Spleen (tissue), 11 donors: ENCODE measurements at regions not wholly inside any gene's neighbourhood (a gene's known extent, or its start where the extent isn't known, plus 50 kb on each side); places are given as distances from the start of the nearest gene placed in this dataset.

Source experiments
- DNase-seq: peaks from one replicate; pipeline ENCODE4 v3.0.0-alpha.2; 2020
- H3K27ac ChIP-seq, 8 donors: fragments of 200-600 bp; sonication (generic) in 7 of 8; 1 replicate in 4 of 8; 2 replicates in 4 of 8; pipeline versions ENCODE4 v1.5.0 to v1.8.0; 2016 to 2021; ENCODE audit warnings: inconsistent platforms in 4 of 8, mild to moderate bottlenecking in 4 of 8, moderate library complexity in 1 of 8
- H3K27me3 ChIP-seq, 7 donors: fragments of 200-600 bp; sonication (generic) in 6 of 7; replicated peaks in 1 of 7; 1 replicate in 4 of 7; 2 replicates in 3 of 7; pipeline versions ENCODE4 v1.5.0 to v1.8.0; 2016 to 2021; ENCODE audit warnings: inconsistent platforms in 3 of 7, mild to moderate bottlenecking in 1 of 7
- H3K36me3 ChIP-seq, 6 donors: fragments of 200-600 bp; sonication (generic) in 5 of 6; 1 replicate in 4 of 6; 2 replicates in 2 of 6; pipeline versions ENCODE4 v1.5.0 to v1.8.0; 2016 to 2021; ENCODE audit warnings: inconsistent platforms in 2 of 6
- H3K4me1 ChIP-seq, 6 donors: fragments of 200-600 bp; sonication (generic) in 5 of 6; 1 replicate in 3 of 6; 2 replicates in 3 of 6; pipeline versions ENCODE4 v1.5.0 to v1.8.0; 2016 to 2021; ENCODE audit warnings: inconsistent platforms in 3 of 6
- H3K4me3 ChIP-seq, 8 donors: fragments of 200-600 bp; sonication (generic) in 7 of 8; 1 replicate in 4 of 8; 2 replicates in 4 of 8; pipeline versions ENCODE4 v1.5.0 to v1.8.0; 2016 to 2021; ENCODE audit warnings: inconsistent platforms in 4 of 8, mild to moderate bottlenecking in 4 of 8, moderate library complexity in 2 of 8
- H3K9me3 ChIP-seq, 8 donors: fragments of 200-600 bp; sonication (generic) in 7 of 8; 1 replicate in 4 of 8; 2 replicates in 4 of 8; pipeline versions ENCODE4 v1.5.0 to v1.8.0; 2016 to 2021; ENCODE audit warnings: inconsistent platforms in 4 of 8
- CTCF ChIP-seq, 11 experiments: fragments of 200-600 bp in 7 of 11; fragments of 450-650 bp in 4 of 11; sonication (generic) in 4 of 11; IDR thresholded peaks in 8 of 11; conservative IDR thresholded peaks in 3 of 11; 1 replicate in 7 of 11; 2 replicates in 4 of 11; pipeline versions ENCODE4 v1.4.0 to v1.8.0; 2016 to 2021; ENCODE audit warnings: antibody characterized with exemption in 11 of 11, inconsistent platforms in 4 of 11, mild to moderate bottlenecking in 1 of 11
- POLR2A ChIP-seq, 3 donors: fragments of 450-650 bp; IDR thresholded peaks; one replicate each; pipeline ENCODE4 v1.5.1; 2017; ENCODE audit warnings: antibody characterized with exemption in 3 of 3, mild to moderate bottlenecking in 1 of 3
- POLR2AphosphoS5 ChIP-seq, 3 donors: sonication (generic); formaldehyde crosslinking; IDR thresholded peaks; one replicate each; pipeline ENCODE4 v1.5.1; 2017; ENCODE audit warnings: antibody characterized with exemption in 3 of 3
- WGBS, 5 donors: extraction: QIAGEN DNeasy Blood & Tissue Kit in 3 of 5; methylation state at CpG; one replicate each; pipeline versions ENCODE4 v1.1.5 to v1.1.7; 2013 to 2018; 5-methylcytosine and 5-hydroxymethylcytosine counted together
- intact Hi-C: fragments of 100-400 bp; cut with DNase I; formaldehyde crosslinking; loops from one replicate; pipeline ENCODE4 v1.15.0; 2023; ENCODE audit warnings: low total_unique reads
- donor health status: healthy with polysubstance abuse.
- donor health status: DM: no; HTN: no; CAD: no; lungs with moderate emphysema.
- donor health status: DM: no; HTN: no; CAD: no.
- donor health status: Bipolar disorder and iron deficiency.
- donor health status: healthy.
- donor health status: DM: no; HTN: no; CAD: no.
- donor health status: DM: yes; HTN: yes; CAD: no.

- Histone ChIP-seq H3K9me3 (no peaks in the 10 kb centered on the region), H3K27ac (no peak overlapping the region), H3K4me3 (no peak overlapping the region), H3K36me3 (no peaks in the 10 kb centered on the region), H3K27me3 (peaks cover 0 to 4% (median 0%) of the 10 kb centered on the region in 7 donors), H3K4me1 (peaks cover 0 to 10% (median 0%) of the 10 kb centered on the region in 6 donors)
- DNase-seq, result no peak
- TF ChIP-seq POLR2AphosphoS5 (IDR thresholded peaks at IDR 0.05) (no peak), POLR2A (IDR thresholded peaks at IDR 0.05) (no peak), CTCF (IDR thresholded peaks at IDR 0.05 in 8 of 11, conservative IDR thresholded peaks at IDR 0.05 in 3 of 11) (no peak)
- intact Hi-C loops, result no loop called here
- WGBS, 5 donors, result 79 to 89% (median 84%) methylated on average over 2 of the region's 2 CpGs
Observed at GRCh38 chr9:73239570-73240265, 88.1 kb downstream of the ANXA1 start.

- TF ChIP-seq POLR2A (IDR thresholded peaks at IDR 0.05) (no peak), CTCF (IDR thresholded peaks at IDR 0.05 in 8 of 11, conservative IDR thresholded peaks at IDR 0.05 in 3 of 11) (no peak), POLR2AphosphoS5 (IDR thresholded peaks at IDR 0.05) (no peak)
- no peaks in the 10 kb centered on the region for H3K4me1 ChIP-seq
- H3K9me3 ChIP-seq, result no peaks in the 10 kb centered on the region
- intact Hi-C loops, result no loop called here
- no peaks in the 10 kb centered on the region for H3K36me3 ChIP-seq
- WGBS, 5 donors, result 71 to 86% (median 83%) methylated on average over 2 of the region's 2 CpGs
- H3K27me3 ChIP-seq, result no peaks in the 10 kb centered on the region
- H3K4me3 ChIP-seq, result no peak overlapping the region
- DNase-seq, result no peak
- H3K27ac ChIP-seq, result no peak overlapping the region
Observed at GRCh38 chr9:73243078-73243477, 91.4 kb downstream of the ANXA1 start.

GRCh38 chr9:73259086-73259696, 107.5 kb downstream of the ANXA1 start:
- no peak for DNase-seq
- WGBS, 5 donors, result 81 to 89% (median 83%) methylated on average over 13 of the region's 13 CpGs
- intact Hi-C loops, result no loop called here
- no peak for TF ChIP-seq CTCF (IDR thresholded peaks at IDR 0.05 in 8 of 11, conservative IDR thresholded peaks at IDR 0.05 in 3 of 11)
- no peak for TF ChIP-seq POLR2AphosphoS5 (IDR thresholded peaks at IDR 0.05)
- no peak for TF ChIP-seq POLR2A (IDR thresholded peaks at IDR 0.05)
- no peaks in the 10 kb centered on the region for H3K9me3 ChIP-seq
- H3K27me3 ChIP-seq, result no peaks in the 10 kb centered on the region
- H3K36me3 ChIP-seq, result no peaks in the 10 kb centered on the region
- H3K4me3 ChIP-seq, result no peak overlapping the region
- H3K4me1 ChIP-seq, result no peaks in the 10 kb centered on the region
- H3K27ac ChIP-seq, result no peak overlapping the region

GRCh38 chr9:73260506-73260905, 108.8 kb downstream of the ANXA1 start:
- no peaks in the 10 kb centered on the region for H3K36me3 ChIP-seq
- H3K4me3 ChIP-seq, result no peak overlapping the region
- H3K27ac ChIP-seq, result no peak overlapping the region
- TF ChIP-seq POLR2AphosphoS5 (IDR thresholded peaks at IDR 0.05) (no peak), CTCF (IDR thresholded peaks at IDR 0.05 in 8 of 11, conservative IDR thresholded peaks at IDR 0.05 in 3 of 11) (no peak), POLR2A (IDR thresholded peaks at IDR 0.05) (no peak)
- H3K27me3 ChIP-seq, result no peaks in the 10 kb centered on the region
- intact Hi-C loops, result no loop called here
- H3K4me1 ChIP-seq, result no peaks in the 10 kb centered on the region
- H3K9me3 ChIP-seq, result no peaks in the 10 kb centered on the region
- no peak for DNase-seq
